ENCODE measurements at regions not wholly inside any gene's neighbourhood (a gene's known extent, or its start where the extent isn't known, plus 50 kb on each side); places are given as distances from the start of the nearest gene placed in this dataset.
A peak's percentile ranks its signal among the peaks of the same experiment; 100 is the strongest.

- H3K27me3 Mint-ChIP-seq (ENCODE audit: insufficient read depth, unreplicated experiment): no peaks in the 10 kb centered on the region
- POLR2A ChIA-PET: interaction anchor here (0.6 kb wide), 1 partner anchor 145 kb away, joined by 3 read pairs; no protein-coding TSS in a partner anchor
- intact Hi-C loops (cut with micrococcal nuclease): no loop called here
- BruUV-seq (replicated peaks): no TSS peak
- no peak overlapping the region for H3K4me3 Mint-ChIP-seq (ENCODE audit: unreplicated experiment)
- no peaks in the 10 kb centered on the region for H3K9me3 Mint-ChIP-seq (ENCODE audit: unreplicated experiment)
- H3K36me3 Mint-ChIP-seq (ENCODE audit: insufficient read depth, unreplicated experiment): no peaks in the 10 kb centered on the region
- TF ChIP-seq CTCF (IDR thresholded peaks at IDR 0.05; ENCODE audit: unreplicated experiment): no peak
- no peaks in the 10 kb centered on the region for H3K4me1 Mint-ChIP-seq (ENCODE audit: insufficient read depth, unreplicated experiment)
- no peak overlapping the region for H3K27ac Mint-ChIP-seq (ENCODE audit: low read depth, unreplicated experiment)
- CTCF ChIA-PET: no interaction called here
- DNase-seq (ENCODE audit: unreplicated experiment): no peak
Observed at GRCh38 chr5:73254642-73255041, 81.6 kb downstream of the TMEM174 start.

GRCh38 chr5:73253047-73253660 lies 80.2 kb downstream of the TMEM174 start:
- intact Hi-C loops (cut with micrococcal nuclease): no loop called here
- Mint-ChIP-seq H3K9me3 (ENCODE audit: unreplicated experiment) (no peaks in the 10 kb centered on the region), H3K4me3 (ENCODE audit: unreplicated experiment) (no peak overlapping the region), H3K27ac (ENCODE audit: low read depth, unreplicated experiment) (no peak overlapping the region), H3K4me1 (ENCODE audit: insufficient read depth, unreplicated experiment) (no peaks in the 10 kb centered on the region), H3K36me3 (ENCODE audit: insufficient read depth, unreplicated experiment) (no peaks in the 10 kb centered on the region), H3K27me3 (ENCODE audit: insufficient read depth, unreplicated experiment) (no peaks in the 10 kb centered on the region)
- no peak for DNase-seq (ENCODE audit: unreplicated experiment)
- TF ChIP-seq CTCF (IDR thresholded peaks at IDR 0.05; ENCODE audit: unreplicated experiment): no peak
- POLR2A ChIA-PET: interaction anchor here (1.2 to 1.5 kb wide), 2 partner anchors 11 kb away, joined by 4 to 5 read pairs; no protein-coding TSS in a partner anchor
- no TSS peak for BruUV-seq (replicated peaks)
- CTCF ChIA-PET: interaction anchor here (0.8 to 1.8 kb wide), 2 partner anchors 11 to 37 kb away, joined by 3 to 6 read pairs; no protein-coding TSS in a partner anchor

GRCh38 chr5:73250645-73251044 lies 77.7 kb downstream of the TMEM174 start:
- POLR2A ChIA-PET: interaction anchor here (1.1 kb wide), 1 partner anchor 9 kb away, joined by 3 read pairs; no protein-coding TSS in a partner anchor
- intact Hi-C loops (cut with micrococcal nuclease): no loop called here
- no TSS peak for BruUV-seq (replicated peaks)

GRCh38 chr5:73242735-73243134 lies 69.7 kb downstream of the TMEM174 start:
- DNase-seq (ENCODE audit: unreplicated experiment): peak; percentile 29
- no TSS peak for BruUV-seq (replicated peaks)
- CTCF ChIA-PET: interaction anchor here (0.6 to 2.0 kb wide), 3 partner anchors 30 to 208 kb away, joined by 3 to 8 read pairs (median 3); no protein-coding TSS in a partner anchor

More at GRCh38 chr5:73250645-73251044, 77.7 kb downstream of the TMEM174 start:
- H3K27ac Mint-ChIP-seq (ENCODE audit: low read depth, unreplicated experiment): no peak overlapping the region
- no peak for DNase-seq (ENCODE audit: unreplicated experiment)
- H3K9me3 Mint-ChIP-seq (ENCODE audit: unreplicated experiment): no peaks in the 10 kb centered on the region
- H3K4me3 Mint-ChIP-seq (ENCODE audit: unreplicated experiment): no peak overlapping the region
- CTCF ChIA-PET: interaction anchor here (1.3 kb wide), 1 partner anchor 34 kb away, joined by 5 read pairs; no protein-coding TSS in a partner anchor
- TF ChIP-seq CTCF (IDR thresholded peaks at IDR 0.05; ENCODE audit: unreplicated experiment): no peak
- H3K36me3 Mint-ChIP-seq (ENCODE audit: insufficient read depth, unreplicated experiment): no peaks in the 10 kb centered on the region
- H3K4me1 Mint-ChIP-seq (ENCODE audit: insufficient read depth, unreplicated experiment): no peaks in the 10 kb centered on the region
- H3K27me3 Mint-ChIP-seq (ENCODE audit: insufficient read depth, unreplicated experiment): no peaks in the 10 kb centered on the region

More at GRCh38 chr5:73242735-73243134, 69.7 kb downstream of the TMEM174 start:
- Mint-ChIP-seq H3K9me3 (ENCODE audit: unreplicated experiment) (no peaks in the 10 kb centered on the region), H3K4me1 (ENCODE audit: insufficient read depth, unreplicated experiment) (no peaks in the 10 kb centered on the region), H3K36me3 (ENCODE audit: insufficient read depth, unreplicated experiment) (no peaks in the 10 kb centered on the region), H3K27ac (ENCODE audit: low read depth, unreplicated experiment) (no peak overlapping the region), H3K27me3 (ENCODE audit: insufficient read depth, unreplicated experiment) (no peaks in the 10 kb centered on the region), H3K4me3 (ENCODE audit: unreplicated experiment) (no peak overlapping the region)
- no peak for TF ChIP-seq CTCF (IDR thresholded peaks at IDR 0.05; ENCODE audit: unreplicated experiment)
- intact Hi-C loops (cut with micrococcal nuclease): no loop called here
- POLR2A ChIA-PET: interaction anchor here (1.1 to 1.5 kb wide), 6 partner anchors 8 to 206 kb away, joined by 3 to 6 read pairs (median 4); partner anchors contain the start of gene FOXD1
